ENCODE measurements at regions not wholly inside any gene's neighbourhood (a gene's known extent, or its start where the extent isn't known, plus 50 kb on each side); places are given as distances from the start of the nearest gene placed in this dataset.

DNA sequence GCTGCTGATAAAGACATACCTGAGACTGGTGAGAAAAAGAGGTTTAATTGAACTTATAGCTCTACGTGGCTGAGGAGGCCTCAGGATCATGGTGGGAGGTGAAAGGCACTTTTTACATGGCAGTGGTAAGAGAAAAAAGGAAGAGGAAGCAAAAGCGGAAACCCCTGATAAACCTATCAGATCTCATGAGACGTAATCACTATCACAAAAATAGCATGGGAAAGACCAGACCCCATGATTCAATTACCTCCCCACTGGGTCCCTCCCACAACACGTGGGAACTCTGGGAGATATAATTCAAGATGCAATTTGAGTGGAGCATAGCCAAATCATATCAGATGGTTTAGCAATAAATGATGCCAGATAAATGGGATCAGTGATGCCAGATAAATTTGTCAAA lies 892.0 kb upstream of the CELF2 start:
- dilution Hi-C loops (cut with MboI; ENCODE audit: extremely low pct_ligation_motif_present, low sequenced_read_pairs) (no loop called here), intact Hi-C loops (cut with micrococcal nuclease) (no loop called here)
- Histone ChIP-seq H3K36me3 (ENCODE audit: control insufficient read depth in 2 of 2, extremely low read depth in 1 of 2, insufficient read depth in 2 of 2, low read length in 2 of 2) (no peaks in the 10 kb centered on the region), H3K4me1 (ENCODE audit: control insufficient read depth, extremely low read depth, insufficient read depth, low read length) (no peaks in the 10 kb centered on the region), H4K20me1 (replicated peaks; ENCODE audit: control insufficient read depth, extremely low read depth, insufficient read depth, low read length) (no peaks in the 10 kb centered on the region), H3K4me2 (ENCODE audit: insufficient read depth, low read length) (no peak overlapping the region), H3K27me3 (ENCODE audit: control insufficient read depth in 2 of 2, insufficient read depth in 2 of 2, low read length in 2 of 2) (no peaks in the 10 kb centered on the region), H3K9me3 (replicated peaks; ENCODE audit: control insufficient read depth, insufficient read depth, low read length) (no peaks in the 10 kb centered on the region), H3K79me2 (ENCODE audit: control insufficient read depth, insufficient read depth, low read length) (no peaks in the 10 kb centered on the region), H3K9ac (replicated peaks; ENCODE audit: extremely low read depth, insufficient read depth, low read length) (no peak overlapping the region), H2AFZ (ENCODE audit: low read depth, low read length) (no peak overlapping the region), H3K9me1 (replicated peaks; ENCODE audit: control insufficient read depth, extremely low read depth, insufficient read depth, low read length) (no peaks in the 10 kb centered on the region), H3K4me3 (replicated peaks in 1 of 3; ENCODE audit: insufficient read depth in 1 of 3, low read depth in 1 of 3, low read length in 3 of 3) (no peak overlapping the region), H3K27ac (ENCODE audit: insufficient read depth, low read depth, low read length) (no peak overlapping the region)
- CTCF ChIA-PET, result no interaction called here
- no peak for TF ChIP-seq FOS (IDR thresholded peaks at IDR 0.05; ENCODE audit: borderline replicate concordance, insufficient read depth, low read length)
- POLR2A ChIA-PET, result no interaction called here
- FAIRE-seq (no peak), DNase-seq (ENCODE audit: low read depth, low spot score) (no peak)
- no TSS peak for BruUV-seq (replicated peaks)

- H3K9ac ChIP-seq (replicated peaks; ENCODE audit: extremely low read depth, insufficient read depth, low read length), result no peak overlapping the region
- no TSS peak for BruUV-seq (replicated peaks)
- dilution Hi-C loops (cut with MboI; ENCODE audit: extremely low pct_ligation_motif_present, low sequenced_read_pairs), result no loop called here
- no peaks in the 10 kb centered on the region for H3K9me3 ChIP-seq (replicated peaks; ENCODE audit: control insufficient read depth, insufficient read depth, low read length)
- intact Hi-C loops (cut with micrococcal nuclease), result no loop called here
- no peak overlapping the region for H3K4me2 ChIP-seq (ENCODE audit: insufficient read depth, low read length)
- ChIA-PET POLR2A (no interaction called here), CTCF (no interaction called here)
- H3K4me3 ChIP-seq (replicated peaks in 1 of 3; ENCODE audit: insufficient read depth in 1 of 3, low read depth in 1 of 3, low read length in 3 of 3), result no peak overlapping the region
- DNase-seq (ENCODE audit: low read depth, low spot score) (no peak), FAIRE-seq (no peak)
- no peak overlapping the region for H3K27ac ChIP-seq (ENCODE audit: insufficient read depth, low read depth, low read length)
- H3K36me3 ChIP-seq (ENCODE audit: control insufficient read depth in 2 of 2, extremely low read depth in 1 of 2, insufficient read depth in 2 of 2, low read length in 2 of 2), result no peaks in the 10 kb centered on the region
- no peaks in the 10 kb centered on the region for H3K27me3 ChIP-seq (ENCODE audit: control insufficient read depth in 2 of 2, insufficient read depth in 2 of 2, low read length in 2 of 2)
- no peaks in the 10 kb centered on the region for H4K20me1 ChIP-seq (replicated peaks; ENCODE audit: control insufficient read depth, extremely low read depth, insufficient read depth, low read length)
- no peaks in the 10 kb centered on the region for H3K9me1 ChIP-seq (replicated peaks; ENCODE audit: control insufficient read depth, extremely low read depth, insufficient read depth, low read length)
- H2AFZ ChIP-seq (ENCODE audit: low read depth, low read length), result no peak overlapping the region
- TF ChIP-seq, protein P1, sequence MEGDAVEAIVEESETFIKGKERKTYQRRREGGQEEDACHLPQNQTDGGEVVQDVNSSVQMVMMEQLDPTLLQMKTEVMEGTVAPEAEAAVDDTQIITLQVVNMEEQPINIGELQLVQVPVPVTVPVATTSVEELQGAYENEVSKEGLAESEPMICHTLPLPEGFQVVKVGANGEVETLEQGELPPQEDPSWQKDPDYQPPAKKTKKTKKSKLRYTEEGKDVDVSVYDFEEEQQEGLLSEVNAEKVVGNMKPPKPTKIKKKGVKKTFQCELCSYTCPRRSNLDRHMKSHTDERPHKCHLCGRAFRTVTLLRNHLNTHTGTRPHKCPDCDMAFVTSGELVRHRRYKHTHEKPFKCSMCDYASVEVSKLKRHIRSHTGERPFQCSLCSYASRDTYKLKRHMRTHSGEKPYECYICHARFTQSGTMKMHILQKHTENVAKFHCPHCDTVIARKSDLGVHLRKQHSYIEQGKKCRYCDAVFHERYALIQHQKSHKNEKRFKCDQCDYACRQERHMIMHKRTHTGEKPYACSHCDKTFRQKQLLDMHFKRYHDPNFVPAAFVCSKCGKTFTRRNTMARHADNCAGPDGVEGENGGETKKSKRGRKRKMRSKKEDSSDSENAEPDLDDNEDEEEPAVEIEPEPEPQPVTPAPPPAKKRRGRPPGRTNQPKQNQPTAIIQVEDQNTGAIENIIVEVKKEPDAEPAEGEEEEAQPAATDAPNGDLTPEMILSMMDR (IDR thresholded peaks at IDR 0.05; ENCODE audit: extremely low read depth in 1 of 2, insufficient read depth in 1 of 2, low read depth in 1 of 2, low read length in 2 of 2), result no peak
- TF ChIP-seq POLR2AphosphoS5 (IDR thresholded peaks at IDR 0.05; ENCODE audit: insufficient read depth, low read depth, low read length) (no peak), MYC (IDR thresholded peaks at IDR 0.05; ENCODE audit: low read depth, low read length) (no peak), GATA2 (IDR thresholded peaks at IDR 0.05; ENCODE audit: insufficient read depth, insufficient read length, low read depth, low read length) (no peak), EZH2 (IDR thresholded peaks at IDR 0.05; ENCODE audit: borderline replicate concordance, low read depth, low read length, severe bottlenecking) (no peak), JUN (IDR thresholded peaks at IDR 0.05; ENCODE audit: borderline replicate concordance, insufficient read depth, insufficient read length, low read depth) (no peak), POLR2A (IDR thresholded peaks at IDR 0.05; ENCODE audit: low read depth, low read length) (no peak), FOS (IDR thresholded peaks at IDR 0.05; ENCODE audit: borderline replicate concordance, insufficient read depth, low read length) (no peak)
- TF ChIP-seq, protein P2, sequence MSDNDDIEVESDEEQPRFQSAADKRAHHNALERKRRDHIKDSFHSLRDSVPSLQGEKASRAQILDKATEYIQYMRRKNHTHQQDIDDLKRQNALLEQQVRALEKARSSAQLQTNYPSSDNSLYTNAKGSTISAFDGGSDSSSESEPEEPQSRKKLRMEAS (IDR thresholded peaks at IDR 0.05; ENCODE audit: insufficient read depth, insufficient read length), result no peak
- no peaks in the 10 kb centered on the region for H3K79me2 ChIP-seq (ENCODE audit: control insufficient read depth, insufficient read depth, low read length)
- H3K4me1 ChIP-seq (ENCODE audit: control insufficient read depth, extremely low read depth, insufficient read depth, low read length), result no peaks in the 10 kb centered on the region
Measured at GRCh38 chr10:10126218-10126617, 891.5 kb upstream of the CELF2 start.

All from endothelial cell of umbilical vein (primary cell).